ENCODE measurements at regions not wholly inside any gene's neighbourhood (a gene's known extent, or its start where the extent isn't known, plus 50 kb on each side); places are given as distances from the start of the nearest gene placed in this dataset.

GRCh38 chr4:134879019-134879418, 677.4 kb upstream of the PABPC4L start:
- 92 to 93% methylated on average over 1 of the region's 1 CpG for WGBS, 2 donors
- no peak overlapping the region for H3K9ac ChIP-seq (ENCODE audit: insufficient read depth in 1 of 2, low read length in 2 of 2)
- H3K4me1 ChIP-seq (ENCODE audit: control insufficient read depth in 5 of 5, insufficient read depth in 5 of 5, low read length in 5 of 5) = no peaks in the 10 kb centered on the region
- no peak for DNase-seq
- no peak for TF ChIP-seq CTCF (IDR thresholded peaks at IDR 0.05; ENCODE audit: control extremely low read depth, extremely low read depth)
- no peaks in the 10 kb centered on the region for H3K27me3 ChIP-seq (ENCODE audit: control insufficient read depth in 3 of 3, insufficient read depth in 3 of 3, low read length in 2 of 3)
- no peaks in the 10 kb centered on the region for H3K36me3 ChIP-seq (ENCODE audit: control insufficient read depth in 4 of 4, insufficient read depth in 4 of 4, low read length in 4 of 4)
- no peak overlapping the region for H3K4me3 ChIP-seq
- H3K9me3 ChIP-seq (ENCODE audit: control insufficient read depth in 4 of 4, insufficient read depth in 3 of 4, low read length in 3 of 4) = no peaks in the 10 kb centered on the region
- H3K27ac ChIP-seq (ENCODE audit: low read depth in 1 of 2, low read length in 1 of 2) = no peak overlapping the region
- ATAC-seq (ENCODE audit: insufficient read depth, low FRiP score) = no peak

GRCh38 chr4:134867027-134867426, 665.4 kb upstream of the PABPC4L start:
- H3K4me3 ChIP-seq = no peak overlapping the region
- H3K9ac ChIP-seq (ENCODE audit: insufficient read depth in 1 of 2, low read length in 2 of 2) = no peak overlapping the region
- no peaks in the 10 kb centered on the region for H3K4me1 ChIP-seq (ENCODE audit: control insufficient read depth in 5 of 5, insufficient read depth in 5 of 5, low read length in 5 of 5)
- TF ChIP-seq CTCF (IDR thresholded peaks at IDR 0.05; ENCODE audit: control extremely low read depth, extremely low read depth) = no peak
- no peaks in the 10 kb centered on the region for H3K9me3 ChIP-seq (ENCODE audit: control insufficient read depth in 4 of 4, insufficient read depth in 3 of 4, low read length in 3 of 4)
- no peak for DNase-seq
- ATAC-seq (ENCODE audit: insufficient read depth, low FRiP score) = no peak
- no peaks in the 10 kb centered on the region for H3K27me3 ChIP-seq (ENCODE audit: control insufficient read depth in 3 of 3, insufficient read depth in 3 of 3, low read length in 2 of 3)
- H3K27ac ChIP-seq (ENCODE audit: low read depth in 1 of 2, low read length in 1 of 2) = no peak overlapping the region
- H3K36me3 ChIP-seq (ENCODE audit: control insufficient read depth in 4 of 4, insufficient read depth in 4 of 4, low read length in 4 of 4) = no peaks in the 10 kb centered on the region

GRCh38 chr4:134865675-134866074, 664.1 kb upstream of the PABPC4L start:
- Histone ChIP-seq H3K27ac (ENCODE audit: low read depth in 1 of 2, low read length in 1 of 2) (no peak overlapping the region), H3K4me1 (ENCODE audit: control insufficient read depth in 5 of 5, insufficient read depth in 5 of 5, low read length in 5 of 5) (no peaks in the 10 kb centered on the region), H3K9ac (ENCODE audit: insufficient read depth in 1 of 2, low read length in 2 of 2) (no peak overlapping the region), H3K27me3 (ENCODE audit: control insufficient read depth in 3 of 3, insufficient read depth in 3 of 3, low read length in 2 of 3) (no peaks in the 10 kb centered on the region), H3K9me3 (ENCODE audit: control insufficient read depth in 4 of 4, insufficient read depth in 3 of 4, low read length in 3 of 4) (no peaks in the 10 kb centered on the region), H3K4me3 (no peak overlapping the region), H3K36me3 (ENCODE audit: control insufficient read depth in 4 of 4, insufficient read depth in 4 of 4, low read length in 4 of 4) (no peaks in the 10 kb centered on the region)
- 65 to 86% methylated on average over 1 of the region's 1 CpG for WGBS, 2 donors
- ATAC-seq (ENCODE audit: insufficient read depth, low FRiP score) (no peak), DNase-seq (no peak)
- TF ChIP-seq CTCF (IDR thresholded peaks at IDR 0.05; ENCODE audit: control extremely low read depth, extremely low read depth) = no peak

- peaks cover 0 to 6% (median 0%) of the 10 kb centered on the region in 4 donors for H3K9me3 ChIP-seq (ENCODE audit: control insufficient read depth in 4 of 4, insufficient read depth in 3 of 4, low read length in 3 of 4)
- TF ChIP-seq CTCF (IDR thresholded peaks at IDR 0.05; ENCODE audit: control extremely low read depth, extremely low read depth) = no peak
- H3K36me3 ChIP-seq (ENCODE audit: control insufficient read depth in 4 of 4, insufficient read depth in 4 of 4, low read length in 4 of 4) = no peaks in the 10 kb centered on the region
- ATAC-seq (ENCODE audit: insufficient read depth, low FRiP score) = no peak
- H3K4me1 ChIP-seq (ENCODE audit: control insufficient read depth in 5 of 5, insufficient read depth in 5 of 5, low read length in 5 of 5) = no peaks in the 10 kb centered on the region
- WGBS, 2 donors = 92 to 96% methylated on average over 2 of the region's 2 CpGs
- H3K4me3 ChIP-seq = no peak overlapping the region
- no peak overlapping the region for H3K27ac ChIP-seq (ENCODE audit: low read depth in 1 of 2, low read length in 1 of 2)
- DNase-seq = no peak
- no peaks in the 10 kb centered on the region for H3K27me3 ChIP-seq (ENCODE audit: control insufficient read depth in 3 of 3, insufficient read depth in 3 of 3, low read length in 2 of 3)
- no peak overlapping the region for H3K9ac ChIP-seq (ENCODE audit: insufficient read depth in 1 of 2, low read length in 2 of 2)
Observed at GRCh38 chr4:134862116-134862515, 660.5 kb upstream of the PABPC4L start.
